Activated effector memory CD4-positive, alpha-beta T cell treated with Interleukin-2 at 50 U/mL for 16 hours (primary cell): ENCODE measurements at regions not wholly inside any gene's neighbourhood (a gene's known extent, or its start where the extent isn't known, plus 50 kb on each side); places are given as distances from the start of the nearest gene placed in this dataset.

Source experiments
- DNase-seq: peaks from one replicate; pipeline ENCODE4 v3.0.0-alpha.2; 2020

DNA sequence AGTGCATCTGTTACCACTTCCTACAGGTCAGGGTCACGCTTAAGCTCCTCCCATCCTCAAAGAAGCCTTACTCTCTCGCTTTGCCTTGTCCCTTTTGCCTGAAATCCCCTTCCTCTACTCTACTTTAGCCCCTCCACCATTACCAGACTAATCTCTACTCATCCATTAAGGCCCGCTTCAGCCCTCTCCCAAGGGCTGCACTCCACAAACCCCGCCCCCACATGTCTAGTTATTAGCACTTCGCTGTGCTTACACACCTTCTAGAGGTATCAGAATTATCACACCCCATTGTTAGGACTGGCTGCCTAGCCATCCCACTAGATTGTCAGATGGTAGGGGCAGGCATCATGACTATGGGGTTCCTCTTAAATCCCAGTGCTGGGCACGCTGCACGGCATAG, 565.7 kb upstream of the WWC1 start:
- no peak for DNase-seq

DNA sequence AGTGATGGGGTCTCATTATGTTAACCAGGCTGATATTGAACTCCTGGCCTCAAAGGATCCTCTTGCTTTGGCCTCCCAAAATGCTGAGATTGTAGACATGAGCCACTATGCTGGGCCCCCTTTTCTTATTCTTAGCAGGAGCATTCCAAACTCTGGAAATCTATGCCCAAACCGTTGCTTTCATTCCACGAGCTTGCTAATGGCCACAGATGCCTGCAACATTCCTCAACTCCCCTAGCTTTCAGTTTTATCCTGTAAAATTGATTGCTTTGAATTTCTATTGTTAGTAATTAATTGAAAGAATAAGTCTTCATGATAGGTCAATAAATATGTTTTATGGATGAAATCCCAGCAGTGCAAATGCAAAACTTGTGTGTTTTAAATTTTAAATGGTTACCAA, 564.8 kb upstream of the WWC1 start:
- no peak for DNase-seq

DNA sequence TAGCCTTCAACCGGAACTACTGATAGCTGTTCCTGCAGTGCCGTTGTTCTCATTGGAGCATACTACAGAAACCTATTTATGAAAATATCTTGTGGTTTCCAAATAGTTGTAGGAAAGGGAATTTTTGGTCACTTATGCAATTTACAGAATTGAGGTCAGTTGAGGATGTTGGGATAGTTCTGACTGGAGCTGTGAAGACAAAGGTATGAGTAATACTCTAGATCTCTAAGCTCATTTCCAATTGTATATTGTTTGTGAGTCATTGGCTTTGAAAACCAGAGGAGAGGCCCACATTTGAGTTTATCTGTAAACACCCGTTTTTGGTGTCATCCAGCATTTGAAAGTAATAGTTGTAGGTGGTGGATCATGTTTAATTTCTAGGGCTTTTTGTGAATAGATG, 561.3 kb upstream of the WWC1 start:
- no peak for DNase-seq

DNA sequence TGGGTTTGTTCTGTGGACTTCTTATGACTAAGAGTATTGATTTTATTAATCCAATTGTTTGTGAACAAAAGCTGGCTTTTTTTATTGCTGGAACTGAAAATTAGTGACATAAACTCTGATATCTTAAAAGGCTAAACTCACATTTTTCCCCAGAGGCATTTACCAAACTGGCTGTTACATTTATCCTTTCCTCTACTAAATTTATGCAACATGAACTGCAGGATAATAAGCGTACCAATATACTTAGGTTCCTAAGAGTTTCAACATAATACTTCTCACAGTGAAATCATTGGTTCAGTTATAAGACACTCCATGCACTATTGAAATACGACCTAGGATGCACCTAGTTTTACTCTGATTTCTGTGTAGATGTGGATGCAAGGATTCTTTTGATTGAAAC, 560.8 kb upstream of the WWC1 start:
- no peak for DNase-seq

DNA sequence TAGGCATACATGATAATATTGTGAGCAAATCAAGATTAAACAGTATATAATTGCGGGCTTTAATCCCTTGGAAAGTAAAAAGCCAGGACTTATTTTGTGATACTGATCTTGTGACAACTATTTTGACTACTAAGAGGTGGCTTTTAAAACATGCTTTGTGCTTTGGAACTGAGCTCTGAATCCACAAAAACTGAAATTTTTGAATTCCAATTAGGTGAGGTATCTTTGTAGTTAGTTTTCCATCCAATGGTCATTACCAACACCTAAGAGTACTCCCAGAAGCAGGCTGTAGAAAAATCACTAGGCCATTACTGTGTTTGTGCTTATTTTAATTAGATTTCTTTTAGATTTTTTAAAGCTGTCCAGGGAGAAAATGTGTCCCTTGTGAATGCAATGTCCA, 559.5 kb upstream of the WWC1 start:
- DNase-seq = no peak

DNA sequence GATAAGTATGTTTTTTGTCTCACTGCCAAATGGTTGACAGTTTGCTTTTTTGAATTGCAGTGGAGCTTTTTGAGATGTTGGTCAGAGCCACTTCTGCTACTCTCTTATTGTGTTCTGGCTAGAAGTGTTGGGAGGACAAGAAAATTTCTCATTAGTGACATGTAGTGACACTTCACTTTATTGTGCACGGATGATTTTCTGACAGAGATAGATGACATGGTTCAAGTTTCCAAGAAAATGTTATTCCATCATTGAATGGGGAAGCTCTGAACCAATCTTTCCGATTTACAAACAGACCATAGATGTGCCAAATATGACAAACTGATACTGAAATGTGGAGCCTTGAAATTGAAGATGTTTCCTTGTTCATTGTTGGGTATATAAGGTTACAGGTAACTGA, 558.9 kb upstream of the WWC1 start:
- DNase-seq = no peak

DNA sequence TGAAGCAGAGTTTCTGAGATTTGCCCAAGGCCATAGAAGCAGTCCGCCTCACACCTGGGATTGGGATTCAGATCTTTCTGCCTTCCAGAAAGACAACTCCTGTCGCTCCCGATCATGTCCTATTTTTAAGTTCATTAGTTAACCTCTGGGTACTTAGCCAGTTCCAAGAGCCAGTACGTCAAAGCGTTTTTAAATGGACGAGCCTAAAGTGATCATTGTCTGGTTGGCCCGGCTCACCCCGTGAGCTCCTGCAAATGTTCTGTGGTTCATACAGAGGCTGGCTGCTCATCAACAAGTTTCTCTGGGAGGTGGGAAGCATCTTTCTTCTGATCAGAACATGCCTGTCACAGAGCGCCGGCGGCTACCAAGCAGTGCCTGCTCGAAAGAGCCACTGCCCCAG, 554.5 kb upstream of the WWC1 start:
- no peak for DNase-seq

DNA sequence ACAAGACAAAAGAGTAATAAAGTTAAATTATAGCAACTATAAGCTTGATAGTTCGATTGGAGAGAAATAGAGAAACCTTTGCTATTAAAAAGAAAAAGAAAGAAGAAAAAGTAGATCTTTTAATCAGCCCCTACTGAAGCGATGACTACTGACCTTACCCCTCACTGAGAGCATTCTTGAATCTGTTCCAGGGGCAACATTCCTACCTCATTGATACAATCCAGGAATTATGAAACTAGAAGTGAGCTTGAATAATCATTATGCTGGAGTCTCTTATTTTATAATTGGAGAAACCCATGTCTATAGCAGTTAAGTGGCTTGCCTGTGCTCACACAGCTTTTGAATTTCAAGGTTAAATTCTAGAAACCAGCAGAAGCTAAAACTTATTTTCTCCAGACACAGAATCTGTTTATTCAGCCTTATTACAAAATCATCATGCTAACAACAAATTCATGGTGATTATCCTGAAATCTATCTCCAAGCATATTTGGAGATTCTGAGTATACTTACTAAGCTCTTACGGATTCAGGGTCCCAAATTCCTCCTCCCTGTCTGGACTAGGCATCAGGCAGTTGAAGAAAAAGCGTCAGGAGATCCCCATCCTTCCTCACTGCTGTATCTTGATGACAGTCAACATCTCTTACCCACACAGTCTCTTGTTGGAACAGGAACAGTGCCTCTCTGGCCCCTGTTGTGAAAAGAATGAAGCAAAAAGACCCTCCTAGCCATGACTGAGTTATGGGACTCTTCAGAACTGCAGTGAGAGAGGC, 547.6 kb upstream of the WWC1 start:
- DNase-seq = no peak

DNA sequence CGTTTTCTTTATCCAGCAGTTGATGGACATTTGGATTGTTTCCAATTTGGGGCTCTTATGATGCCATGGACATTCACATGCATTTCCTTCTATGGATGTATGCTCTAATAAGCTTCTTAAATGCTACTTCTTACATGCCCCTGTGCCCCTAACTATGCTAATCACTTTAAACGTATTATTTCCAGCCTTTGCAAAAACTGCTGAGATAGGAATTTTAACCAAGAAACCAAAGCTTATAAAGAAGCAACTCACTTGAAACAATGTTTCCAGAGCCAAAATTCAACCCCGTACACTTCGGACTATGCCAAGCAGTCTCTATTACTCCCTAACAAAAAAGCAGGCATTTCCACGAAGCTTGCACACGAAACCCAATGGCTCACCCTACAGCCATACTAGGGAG, 545.6 kb upstream of the WWC1 start:
- DNase-seq = no peak

DNA sequence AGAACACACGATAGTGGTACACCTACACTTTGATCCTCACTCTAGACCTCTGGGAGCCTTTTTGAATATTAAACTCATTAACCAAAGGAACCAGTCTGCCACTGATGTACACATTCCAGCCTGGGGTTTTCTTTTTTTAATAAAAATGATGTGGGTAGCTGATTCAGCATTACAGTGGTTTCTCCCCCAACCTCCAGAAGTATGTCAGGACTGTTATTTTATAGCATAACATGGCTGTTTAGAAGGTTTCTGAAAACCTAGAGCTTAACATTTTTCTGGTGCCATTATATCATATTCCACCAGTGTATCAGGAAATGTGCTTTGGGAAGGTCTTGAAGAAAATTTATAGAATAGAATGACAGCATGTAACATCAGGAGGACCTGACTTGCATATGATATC, 540.9 kb upstream of the WWC1 start:
- no peak for DNase-seq

DNA sequence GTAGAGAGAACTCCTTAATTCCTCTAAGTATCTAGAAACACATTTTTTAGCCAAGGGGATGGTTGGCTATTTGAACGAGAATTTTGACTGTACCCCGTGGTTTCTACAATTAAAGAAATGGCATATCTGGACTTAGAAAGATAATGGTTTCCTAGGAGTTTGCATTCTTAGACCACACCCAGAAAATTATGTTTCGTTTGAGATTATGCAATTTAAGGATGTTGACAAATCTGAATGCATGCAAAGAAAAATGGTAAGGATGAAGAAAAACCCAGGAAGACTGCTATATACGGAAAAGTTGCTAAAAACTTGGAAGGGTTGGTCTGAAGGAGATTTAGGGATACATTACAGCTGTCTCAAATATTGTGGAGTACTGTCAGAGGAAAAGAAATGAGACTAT, 538.5 kb upstream of the WWC1 start:
- no peak for DNase-seq

DNA sequence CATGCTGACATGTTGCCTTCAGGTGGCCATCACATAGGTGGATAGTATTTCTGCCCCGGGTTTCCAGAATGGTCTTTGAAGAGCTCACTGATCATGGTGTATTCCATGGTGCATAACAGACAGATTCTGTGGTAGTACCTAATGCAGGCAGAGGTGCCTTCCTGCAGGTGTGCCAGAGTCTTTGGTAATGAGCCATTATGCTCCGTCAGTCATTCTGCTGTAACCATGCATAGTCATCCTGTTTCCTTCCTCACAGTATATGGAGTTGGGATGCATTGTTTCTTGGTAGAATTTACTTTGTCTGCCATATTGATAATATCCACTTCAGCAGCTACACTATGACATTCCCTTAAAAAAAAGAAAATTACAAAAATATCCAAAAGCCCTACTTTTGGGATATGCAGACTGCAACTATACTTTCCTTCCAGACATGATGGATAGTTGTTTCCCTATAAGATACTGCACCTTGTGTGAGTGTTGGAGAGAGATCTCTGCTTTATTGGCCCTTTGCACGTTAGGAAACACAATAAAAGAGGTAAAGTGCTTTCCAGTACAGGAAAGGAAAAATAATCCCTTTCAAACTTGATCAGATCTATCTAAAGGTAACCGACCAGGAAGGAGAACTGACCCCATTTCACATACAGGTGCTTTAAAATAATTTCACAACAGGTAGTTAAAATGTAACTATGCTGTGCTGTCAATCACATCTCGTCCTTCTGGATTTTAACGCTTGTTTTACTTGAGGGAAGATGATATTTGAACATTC, 537.5 kb upstream of the WWC1 start:
- DNase-seq = no peak

DNA sequence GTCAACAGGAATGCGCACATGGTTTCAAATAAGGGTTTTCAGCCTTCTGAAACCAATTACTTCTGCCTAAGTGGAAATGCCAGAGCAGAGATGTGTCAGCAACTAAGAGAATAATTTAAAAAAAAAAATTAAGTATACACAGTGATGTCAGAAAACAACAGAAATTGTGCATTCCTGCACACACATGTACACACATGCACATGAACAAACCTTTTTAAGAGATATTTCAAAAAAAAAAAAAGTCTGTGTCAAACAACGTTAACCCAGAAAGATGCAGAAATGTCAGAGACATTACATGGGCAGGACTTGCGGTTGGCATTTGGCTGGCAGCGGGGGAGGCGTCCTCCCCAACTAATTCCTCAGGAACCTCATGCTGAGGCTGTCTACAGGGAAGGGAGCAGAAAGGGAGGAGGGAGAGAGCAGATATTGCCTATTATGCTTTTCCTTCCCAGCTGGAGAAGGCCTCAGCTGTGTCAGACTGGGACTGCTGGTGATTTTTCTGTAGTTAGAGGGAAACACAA, 536.9 kb upstream of the WWC1 start:
- no peak for DNase-seq

DNA sequence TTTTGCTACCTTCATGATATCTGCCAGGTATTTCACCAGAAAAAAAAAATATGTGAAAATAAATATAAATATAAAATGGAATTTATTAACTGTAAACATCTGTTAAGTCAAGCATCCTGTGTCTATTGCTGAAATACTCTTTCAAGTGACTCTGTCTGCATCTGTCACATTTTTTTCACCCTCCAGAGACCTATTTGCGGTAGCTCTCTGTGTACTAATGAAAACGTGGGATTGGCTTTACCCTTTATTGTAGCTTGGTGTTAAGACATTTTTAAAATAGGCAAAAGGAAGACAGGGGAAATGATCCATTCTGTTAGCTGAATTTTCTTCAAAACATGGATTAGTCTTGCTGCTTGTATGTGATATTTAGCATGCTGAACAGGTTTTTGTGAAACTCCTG, 536.0 kb upstream of the WWC1 start:
- DNase-seq = no peak

DNA sequence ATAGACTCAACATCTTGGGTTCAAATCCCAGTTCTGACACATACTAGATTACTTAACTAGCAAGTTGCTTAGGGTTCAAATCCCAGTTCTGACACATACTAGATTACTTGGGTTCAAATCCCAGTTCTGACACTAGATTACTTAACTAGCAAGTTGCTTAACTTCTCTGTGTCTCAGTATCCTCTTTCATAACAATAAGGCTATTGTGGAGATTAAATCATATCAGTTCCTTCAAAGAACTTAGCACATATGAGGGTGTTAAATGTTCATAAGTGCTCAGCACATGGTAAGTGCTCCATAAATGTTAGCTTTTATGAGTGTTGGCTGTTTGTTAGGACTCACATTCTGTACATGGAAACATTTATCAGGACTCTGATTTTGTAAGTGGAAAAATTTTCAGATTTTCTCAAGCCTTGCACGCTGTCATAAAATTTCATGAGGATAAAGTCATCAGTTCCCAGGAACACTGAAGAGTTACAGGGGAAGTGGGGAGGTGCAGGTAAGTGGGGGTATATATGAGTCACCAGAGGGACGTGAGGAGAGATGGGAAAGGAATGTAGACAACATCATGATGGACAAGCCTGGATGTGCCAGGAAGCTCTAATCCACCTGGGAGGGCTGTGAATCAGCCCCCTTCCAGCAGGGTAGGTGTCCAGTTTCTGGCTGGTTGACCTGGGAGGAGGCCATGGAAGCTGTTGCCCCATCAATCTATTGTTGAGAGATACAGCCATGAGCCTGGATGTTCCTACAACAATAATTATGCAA, 532.2 kb upstream of the WWC1 start:
- DNase-seq = no peak

DNA sequence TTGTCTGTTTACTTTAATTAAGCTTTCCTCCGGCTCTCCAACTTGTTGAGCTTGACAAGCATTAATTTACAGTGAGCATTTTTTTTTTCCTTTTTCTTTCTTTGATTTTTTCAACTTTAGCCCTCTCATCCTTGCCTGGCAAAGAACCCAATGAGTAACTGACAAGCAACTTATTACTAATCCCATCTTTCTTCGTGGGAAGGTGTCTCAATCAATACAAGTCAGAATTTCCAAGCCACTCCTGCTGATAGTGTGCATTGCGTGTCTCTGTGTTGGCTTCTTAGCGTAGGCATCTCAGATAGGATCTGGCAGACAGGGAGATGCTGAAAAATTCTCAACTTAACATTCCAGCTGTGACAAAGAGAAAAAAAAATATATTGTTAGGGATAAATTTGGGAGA, 527.7 kb upstream of the WWC1 start:
- no peak for DNase-seq

DNA sequence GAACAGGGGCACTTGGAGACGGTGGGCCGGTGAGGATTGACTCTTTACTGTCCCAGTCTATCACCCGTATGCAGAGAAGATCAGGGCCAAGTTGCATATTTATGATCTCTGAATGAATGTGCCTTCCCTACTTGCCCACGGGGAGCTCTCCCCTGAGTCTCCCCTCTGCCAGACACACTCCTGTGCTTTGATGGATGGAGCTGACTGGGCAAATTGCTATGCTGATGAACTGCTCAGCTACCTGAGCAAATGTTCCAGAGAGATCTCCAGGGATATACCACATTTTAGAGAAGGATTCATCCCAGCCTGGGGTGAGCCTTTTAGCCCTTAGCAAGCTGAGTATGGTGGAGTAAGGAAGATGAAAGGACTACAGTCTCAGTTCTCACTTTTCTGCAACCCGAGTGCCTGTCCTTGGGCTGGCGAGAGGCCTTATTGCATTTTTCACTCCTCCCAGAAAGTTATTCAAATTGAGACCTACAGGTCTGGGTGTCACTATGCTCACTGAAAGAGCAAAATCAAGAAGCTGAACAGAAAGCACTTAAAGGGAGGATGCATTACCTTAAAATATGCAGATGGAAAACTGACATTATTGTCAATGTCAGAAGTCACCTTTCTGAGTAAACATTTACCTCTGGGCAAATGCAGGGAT, 526.7 kb upstream of the WWC1 start:
- no peak for DNase-seq

DNA sequence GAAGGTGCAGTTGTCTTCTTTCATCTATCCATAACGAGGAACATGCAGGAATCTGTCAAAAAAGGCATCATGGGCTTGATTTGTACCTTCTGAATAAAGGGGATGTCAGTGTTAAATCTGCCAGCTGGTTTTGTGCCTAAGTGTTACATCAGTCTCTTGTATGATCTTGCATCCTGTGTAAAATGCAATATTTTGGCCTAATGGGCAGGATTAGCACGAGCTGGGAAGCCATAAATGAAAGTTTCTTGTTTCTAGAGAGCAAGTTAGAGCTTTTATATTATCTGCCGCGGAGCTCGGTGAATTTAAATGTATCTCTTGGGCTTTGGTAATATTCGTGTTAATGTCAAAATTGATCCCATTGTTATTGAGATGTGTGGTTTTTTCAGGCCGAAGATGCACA, 526.1 kb upstream of the WWC1 start:
- no peak for DNase-seq

DNA sequence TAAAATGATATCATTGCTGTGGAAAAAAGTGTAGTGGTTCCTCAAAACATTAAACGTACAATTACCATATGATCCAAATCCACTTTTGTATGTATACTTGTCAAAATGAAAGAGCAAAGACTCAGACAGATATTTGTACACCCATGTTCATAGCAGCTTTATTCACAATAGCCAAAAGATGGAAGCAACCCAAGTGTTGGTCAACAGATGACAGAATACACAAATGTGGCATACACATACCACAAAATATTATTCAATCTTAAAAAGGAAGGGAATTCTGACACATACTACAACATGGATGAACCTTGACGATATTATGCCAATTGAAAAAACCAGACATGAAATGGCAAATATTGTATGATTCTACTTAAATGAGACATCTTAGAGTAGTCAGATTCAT, 524.5 kb upstream of the WWC1 start:
- DNase-seq = no peak

DNA sequence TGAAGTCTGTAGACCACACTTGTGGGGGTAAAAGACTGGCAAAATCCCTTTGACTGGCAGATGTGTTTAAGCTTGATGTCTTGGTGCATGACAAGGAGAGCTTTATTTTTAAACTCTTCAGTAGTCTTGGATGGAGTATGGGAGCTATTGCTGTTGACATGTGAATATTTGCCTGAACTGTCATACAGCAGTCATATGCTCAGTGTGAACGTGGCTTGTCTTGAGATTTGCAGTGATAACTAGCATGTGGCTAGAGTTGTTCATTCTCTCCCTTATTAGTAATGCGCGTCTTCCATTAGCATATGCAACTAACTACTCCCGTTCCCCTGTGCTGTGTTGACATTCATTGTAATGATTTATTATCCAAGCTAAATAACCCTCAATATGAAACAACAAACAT, 523.6 kb upstream of the WWC1 start:
- no peak for DNase-seq

DNA sequence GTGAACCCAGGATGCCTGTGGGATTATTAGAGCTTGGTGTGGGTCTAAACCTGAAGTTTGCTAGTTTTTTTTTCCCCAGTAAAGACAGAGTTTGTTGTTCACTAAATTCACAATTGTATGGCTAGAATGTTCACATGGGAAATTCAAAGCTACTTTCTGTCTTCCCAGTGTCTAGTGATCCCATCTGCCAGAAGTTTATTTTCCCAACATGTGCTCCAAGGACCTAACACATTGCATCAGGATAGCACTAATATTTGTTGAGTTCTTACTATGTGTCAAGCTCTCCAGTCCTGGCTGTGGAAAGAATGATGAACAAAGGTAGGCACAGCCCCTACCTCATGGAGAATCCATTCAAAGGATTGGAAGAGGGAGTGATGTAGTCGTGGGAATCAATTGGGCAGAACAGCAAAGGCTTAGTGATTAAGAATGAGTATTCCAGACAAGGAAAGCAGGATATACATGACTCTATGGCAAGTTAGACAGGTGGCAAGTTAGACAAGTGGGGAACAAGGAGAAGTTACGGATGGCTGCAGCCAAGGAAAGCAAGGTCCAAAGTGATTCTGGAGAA, 521.5 kb upstream of the WWC1 start:
- no peak for DNase-seq

DNA sequence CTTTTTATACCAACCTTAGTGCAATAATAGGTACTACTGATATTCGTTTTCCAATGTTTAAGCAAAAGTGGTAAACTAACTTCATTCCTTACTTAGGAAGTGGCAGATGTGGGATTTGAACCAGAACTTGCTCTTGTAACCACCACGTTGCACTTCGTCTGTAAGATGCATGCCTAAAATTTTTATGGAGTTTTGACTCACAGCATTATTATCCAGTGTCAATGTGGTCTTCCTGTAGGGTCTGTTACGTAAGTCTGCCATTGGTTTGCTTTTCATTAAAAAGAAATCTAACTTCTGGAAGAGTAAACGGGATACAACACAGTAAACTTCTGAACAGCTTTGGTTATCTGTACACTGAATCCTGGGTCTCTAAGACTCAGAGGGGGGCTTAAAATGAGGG, 521.0 kb upstream of the WWC1 start:
- DNase-seq = no peak

DNA sequence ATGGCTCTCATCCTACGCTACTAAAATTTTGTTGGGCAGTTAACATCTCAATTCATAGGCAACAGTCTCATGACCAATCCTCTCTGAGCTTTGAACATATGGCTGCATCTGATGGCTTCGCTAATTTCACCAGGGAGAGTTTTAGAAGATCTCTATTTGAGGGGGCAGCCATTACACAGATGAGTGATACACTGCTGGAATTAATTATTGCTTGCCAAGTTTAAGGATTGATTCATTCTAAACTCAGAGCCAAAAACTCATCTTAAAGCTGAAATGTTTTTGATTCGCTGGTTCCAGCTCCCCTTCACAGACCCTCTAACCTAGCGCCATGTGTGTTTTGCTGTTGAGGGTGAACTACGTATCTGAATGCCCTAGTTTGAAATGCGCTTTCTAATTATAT, 519.9 kb upstream of the WWC1 start:
- DNase-seq = no peak
